ENCODE measurements at regions not wholly inside any gene's neighbourhood (a gene's known extent, or its start where the extent isn't known, plus 50 kb on each side); places are given as distances from the start of the nearest gene placed in this dataset.

DNA sequence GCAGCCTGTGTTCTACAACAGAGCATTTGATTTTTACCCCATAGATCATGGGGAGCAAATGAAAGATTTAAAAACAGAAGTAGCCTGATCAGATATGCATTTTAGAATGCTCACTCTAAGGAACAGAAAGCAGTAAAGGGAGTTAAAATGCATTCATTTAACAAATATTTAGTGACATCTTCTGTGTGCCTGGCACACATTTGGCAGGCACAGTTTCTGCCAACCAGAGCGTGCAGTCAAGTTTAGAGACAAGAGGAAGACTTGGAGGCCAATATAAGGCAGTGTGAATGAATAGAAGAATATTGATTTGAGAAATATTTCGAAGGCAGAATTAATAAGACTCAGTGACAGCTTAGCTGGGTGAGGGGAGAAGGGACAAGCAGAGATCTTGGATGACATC lies 210.1 kb downstream of the KDR start:
- no peaks in the 10 kb centered on the region for H3K9me3 Mint-ChIP-seq
- DNase-seq (ENCODE audit: low spot score in 2 of 2), result no peak
- H3K4me1 Mint-ChIP-seq, result no peaks in the 10 kb centered on the region
- ATAC-seq, result no peak
- H3K27ac Mint-ChIP-seq, result no peak overlapping the region
- no peak overlapping the region for H3K4me3 Mint-ChIP-seq
- H3K36me3 Mint-ChIP-seq, result no peaks in the 10 kb centered on the region

DNA sequence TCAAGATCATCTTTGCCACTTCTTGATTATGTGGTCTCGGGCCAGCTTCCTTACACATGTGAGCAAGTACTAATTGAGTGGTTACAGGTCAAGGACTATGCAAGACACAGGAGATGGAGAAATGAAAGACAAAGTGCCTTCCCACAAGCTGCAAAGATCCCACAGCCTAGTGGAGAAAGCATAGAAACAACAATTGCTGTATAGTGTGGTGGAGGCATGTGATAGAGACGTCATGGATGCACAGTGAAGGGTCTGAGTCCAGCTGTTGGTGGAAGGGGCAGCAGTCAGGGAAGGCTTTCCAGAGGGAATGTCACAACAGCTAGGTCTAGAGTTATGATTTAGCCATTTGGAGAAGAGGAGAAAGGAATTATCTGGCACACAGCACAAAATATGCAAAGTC lies 210.6 kb downstream of the KDR start:
- no peaks in the 10 kb centered on the region for H3K4me1 Mint-ChIP-seq

DNA sequence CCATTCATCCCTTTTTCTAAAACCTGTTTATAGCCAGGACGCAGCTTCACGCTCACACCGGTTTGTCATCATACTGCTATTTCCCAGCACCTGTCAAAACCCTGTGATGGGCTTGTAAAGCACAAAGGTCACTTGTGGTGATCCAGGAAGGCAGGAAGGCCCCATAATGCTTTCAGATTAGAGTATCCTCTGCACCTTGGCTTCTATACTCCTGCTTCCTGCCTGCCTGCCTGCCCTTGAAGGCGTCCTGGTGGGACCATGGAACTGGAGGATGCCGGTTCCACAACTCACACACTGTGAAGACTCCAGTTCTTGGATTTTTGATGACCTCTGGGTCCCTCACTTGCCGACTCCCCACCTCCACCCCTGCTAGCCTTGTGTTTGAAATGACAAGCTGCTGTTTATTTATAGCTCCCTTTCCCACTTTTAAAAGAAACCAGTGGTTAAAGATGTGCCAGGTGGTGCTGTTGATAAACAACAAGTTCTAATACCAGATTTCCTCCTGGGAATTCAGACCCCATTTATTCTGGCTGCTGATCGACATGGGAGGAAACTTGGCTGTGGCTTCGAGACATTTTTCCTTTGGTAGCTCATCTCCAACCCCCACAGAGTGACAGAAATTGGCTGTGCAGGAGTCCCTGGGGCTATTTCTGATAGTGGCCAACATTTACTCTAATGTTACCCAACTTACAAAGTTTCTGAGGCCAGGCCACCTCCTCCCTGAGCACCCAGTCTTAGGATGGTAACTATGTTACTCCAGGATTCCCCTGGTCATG lies 211.5 kb downstream of the KDR start:
- Mint-ChIP-seq H3K27ac (no peak overlapping the region), H3K4me1 (no peaks in the 10 kb centered on the region), H3K9me3 (no peaks in the 10 kb centered on the region), H3K36me3 (no peaks in the 10 kb centered on the region), H3K4me3 (no peak overlapping the region)
- DNase-seq (ENCODE audit: low spot score in 2 of 2) (no peak), ATAC-seq (no peak)

More for the DNA sequence above, 210.6 kb downstream of the KDR start:
- ATAC-seq (no peak), DNase-seq (ENCODE audit: low spot score in 2 of 2) (no peak)
- no peaks in the 10 kb centered on the region for H3K9me3 Mint-ChIP-seq
- H3K36me3 Mint-ChIP-seq, result no peaks in the 10 kb centered on the region
- no peak overlapping the region for H3K4me3 Mint-ChIP-seq
- no peak overlapping the region for H3K27ac Mint-ChIP-seq

DNA sequence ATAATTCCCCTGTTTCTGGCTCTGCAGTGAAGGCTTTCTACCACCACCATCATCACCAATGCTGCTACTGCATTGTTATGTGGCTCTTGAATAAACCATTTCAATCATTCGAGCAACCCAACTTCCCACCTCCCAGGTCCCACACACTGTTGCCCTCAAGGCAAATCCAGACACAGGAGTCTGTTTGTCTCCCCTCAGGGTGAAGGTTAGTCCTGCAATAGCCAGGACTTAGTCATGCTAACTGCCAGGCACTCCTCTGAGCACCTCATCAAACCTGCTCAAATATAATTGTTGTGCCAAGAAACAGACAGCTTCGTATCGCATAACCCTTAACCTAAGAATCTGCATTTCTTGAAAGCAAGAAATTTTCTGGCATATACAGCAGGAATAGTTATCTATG lies 213.2 kb downstream of the KDR start:
- Mint-ChIP-seq H3K4me3 (no peak overlapping the region), H3K9me3 (peaks cover 2% of the 10 kb centered on the region), H3K27ac (no peak overlapping the region), H3K36me3 (no peaks in the 10 kb centered on the region), H3K4me1 (no peaks in the 10 kb centered on the region)
- DNase-seq (ENCODE audit: low spot score in 2 of 2) (no peak), ATAC-seq (no peak)

DNA sequence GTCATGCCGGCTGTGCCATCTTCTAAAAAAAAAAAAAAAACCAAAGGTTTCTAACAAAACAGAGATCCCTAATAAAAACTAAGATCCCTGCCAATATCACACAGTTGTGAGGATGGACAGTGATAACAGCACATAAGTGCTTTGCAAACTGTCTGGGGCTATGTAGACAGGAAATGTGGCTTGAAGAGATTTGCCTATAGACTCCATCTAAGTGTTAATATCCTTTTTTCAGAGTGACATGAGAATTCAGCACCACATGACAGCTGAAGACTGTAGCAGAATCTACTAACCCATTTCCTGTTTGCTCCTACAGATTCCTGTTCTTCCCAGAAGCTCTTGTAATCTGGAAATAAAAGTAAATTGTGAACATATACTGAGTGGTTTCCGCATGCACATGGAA lies 215.4 kb downstream of the KDR start:
- DNase-seq (ENCODE audit: low spot score in 2 of 2) (no peak), ATAC-seq (no peak)
- H3K36me3 Mint-ChIP-seq, result no peaks in the 10 kb centered on the region
- no peak overlapping the region for H3K27ac Mint-ChIP-seq
- H3K4me1 Mint-ChIP-seq, result no peaks in the 10 kb centered on the region
- H3K9me3 Mint-ChIP-seq, result peaks cover 2% of the 10 kb centered on the region
- H3K4me3 Mint-ChIP-seq, result no peak overlapping the region

DNA sequence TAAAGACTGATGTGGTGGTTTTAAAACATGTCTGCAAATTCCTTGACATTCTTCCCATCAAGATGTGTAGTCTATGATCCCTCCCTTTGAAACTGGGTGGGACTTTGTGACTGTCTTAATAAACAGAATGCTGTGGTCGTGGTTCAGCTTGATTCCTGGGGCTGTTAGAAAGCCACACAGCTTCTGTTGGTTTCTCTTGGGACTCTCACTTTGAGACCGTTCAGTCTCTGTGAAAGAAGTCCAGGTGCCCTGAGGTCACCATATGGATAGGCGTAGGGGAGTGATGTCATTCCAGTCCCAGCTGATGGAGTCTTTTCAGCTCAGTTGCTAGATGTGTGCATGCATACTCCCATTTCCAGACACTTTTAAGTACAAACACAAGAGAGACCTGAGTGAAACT lies 216.6 kb downstream of the KDR start:
- no peak overlapping the region for H3K27ac Mint-ChIP-seq
- H3K4me1 Mint-ChIP-seq, result no peaks in the 10 kb centered on the region
- ATAC-seq (no peak), DNase-seq (ENCODE audit: low spot score in 2 of 2) (no peak)
- no peak overlapping the region for H3K4me3 Mint-ChIP-seq
- no peaks in the 10 kb centered on the region for H3K36me3 Mint-ChIP-seq
- peaks cover 2% of the 10 kb centered on the region for H3K9me3 Mint-ChIP-seq

DNA sequence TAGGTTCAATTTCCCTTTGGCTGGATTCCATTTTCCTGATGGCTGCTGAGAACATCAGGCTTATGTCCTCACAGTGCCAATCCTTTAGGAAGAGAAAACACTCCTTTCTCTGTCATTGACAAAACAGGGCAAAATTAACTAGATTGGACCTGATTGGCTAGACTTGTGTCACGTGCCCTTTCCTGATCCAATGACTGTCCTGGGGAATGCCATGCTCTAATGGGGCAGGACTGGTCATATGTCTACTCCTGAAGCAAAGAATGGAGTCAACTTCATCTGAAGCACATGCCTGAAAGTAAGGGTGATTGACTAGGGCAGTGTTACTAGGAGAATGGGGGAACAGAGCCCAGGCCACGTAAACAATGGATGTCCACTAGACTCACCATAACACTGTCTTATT lies 220.4 kb downstream of the KDR start:
- no peak for ATAC-seq
- no peak for DNase-seq (ENCODE audit: low spot score in 2 of 2)
- Mint-ChIP-seq H3K4me3 (no peak overlapping the region), H3K4me1 (no peaks in the 10 kb centered on the region), H3K36me3 (no peaks in the 10 kb centered on the region), H3K27ac (no peak overlapping the region), H3K9me3 (peaks cover 2% of the 10 kb centered on the region)

DNA sequence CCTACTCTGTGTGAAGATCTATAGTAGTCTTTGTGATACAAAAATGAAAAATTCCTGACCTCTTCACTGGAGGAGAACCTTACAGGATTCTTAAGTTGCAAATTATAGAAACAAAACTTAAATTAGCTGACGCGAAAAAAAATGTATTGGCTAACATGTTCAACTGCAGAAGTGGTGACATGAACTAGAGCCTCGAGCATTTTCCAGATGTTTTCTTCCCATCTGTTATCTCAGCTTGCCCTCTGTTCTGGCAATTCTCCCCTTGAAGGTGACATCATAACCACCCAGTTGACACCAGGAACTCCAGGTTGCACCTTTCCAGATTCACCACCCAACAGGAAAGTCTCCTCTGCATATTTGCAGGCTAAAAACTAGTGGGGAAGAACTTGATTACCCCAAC lies 222.4 kb downstream of the KDR start:
- no peaks in the 10 kb centered on the region for H3K4me1 Mint-ChIP-seq
- H3K27ac Mint-ChIP-seq, result no peak overlapping the region
- H3K36me3 Mint-ChIP-seq, result no peaks in the 10 kb centered on the region
- no peak overlapping the region for H3K4me3 Mint-ChIP-seq
- ATAC-seq (no peak), DNase-seq (ENCODE audit: low spot score in 2 of 2) (no peak)
- peaks cover 2% of the 10 kb centered on the region for H3K9me3 Mint-ChIP-seq

DNA sequence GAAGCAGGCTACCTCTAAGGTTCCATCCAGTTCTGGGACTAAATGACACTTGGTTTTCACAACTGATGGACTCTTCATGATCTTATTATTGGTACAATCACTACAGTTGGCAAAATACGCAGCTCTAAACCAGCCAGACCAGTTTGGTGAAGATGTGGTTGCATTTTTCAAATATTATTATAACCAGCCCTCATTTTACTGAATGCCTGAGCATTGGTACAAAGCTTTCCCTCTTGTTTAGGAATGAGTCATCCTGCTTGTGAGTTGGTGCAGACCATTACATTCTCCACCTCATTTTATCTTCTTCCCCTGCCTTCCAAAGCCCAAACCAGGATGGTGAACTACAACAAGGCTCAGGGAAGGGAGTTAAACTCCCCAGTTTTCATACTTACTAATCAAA lies 223.1 kb downstream of the KDR start:
- ATAC-seq (no peak), DNase-seq (ENCODE audit: low spot score in 2 of 2) (no peak)
- no peaks in the 10 kb centered on the region for H3K4me1 Mint-ChIP-seq
- H3K36me3 Mint-ChIP-seq, result no peaks in the 10 kb centered on the region
- H3K4me3 Mint-ChIP-seq, result no peak overlapping the region
- H3K27ac Mint-ChIP-seq, result no peak overlapping the region
- H3K9me3 Mint-ChIP-seq, result no peaks in the 10 kb centered on the region

DNA sequence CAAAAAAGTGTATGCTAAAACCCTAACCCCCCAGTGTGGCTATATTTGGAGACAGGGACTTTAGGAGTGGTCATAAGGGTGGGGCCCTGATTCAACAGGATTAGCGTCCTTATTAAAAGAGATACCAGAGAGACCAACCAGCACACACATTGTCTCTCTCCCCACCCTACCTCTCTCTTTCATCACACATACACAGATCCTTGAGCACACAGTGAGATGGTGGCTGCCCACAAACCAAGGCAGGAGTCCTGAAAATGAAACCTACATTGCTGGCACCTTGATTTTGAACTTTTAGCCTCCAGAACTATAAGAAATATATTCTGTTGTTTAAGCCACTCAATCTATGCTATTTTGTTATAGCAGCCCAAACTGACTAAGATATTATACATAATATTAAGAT lies 224.2 kb downstream of the KDR start:
- no peak for DNase-seq (ENCODE audit: low spot score in 2 of 2)
- ATAC-seq, result no peak
- Mint-ChIP-seq H3K27ac (no peak overlapping the region), H3K9me3 (no peaks in the 10 kb centered on the region), H3K4me1 (no peaks in the 10 kb centered on the region), H3K36me3 (no peaks in the 10 kb centered on the region), H3K4me3 (no peak overlapping the region)

DNA sequence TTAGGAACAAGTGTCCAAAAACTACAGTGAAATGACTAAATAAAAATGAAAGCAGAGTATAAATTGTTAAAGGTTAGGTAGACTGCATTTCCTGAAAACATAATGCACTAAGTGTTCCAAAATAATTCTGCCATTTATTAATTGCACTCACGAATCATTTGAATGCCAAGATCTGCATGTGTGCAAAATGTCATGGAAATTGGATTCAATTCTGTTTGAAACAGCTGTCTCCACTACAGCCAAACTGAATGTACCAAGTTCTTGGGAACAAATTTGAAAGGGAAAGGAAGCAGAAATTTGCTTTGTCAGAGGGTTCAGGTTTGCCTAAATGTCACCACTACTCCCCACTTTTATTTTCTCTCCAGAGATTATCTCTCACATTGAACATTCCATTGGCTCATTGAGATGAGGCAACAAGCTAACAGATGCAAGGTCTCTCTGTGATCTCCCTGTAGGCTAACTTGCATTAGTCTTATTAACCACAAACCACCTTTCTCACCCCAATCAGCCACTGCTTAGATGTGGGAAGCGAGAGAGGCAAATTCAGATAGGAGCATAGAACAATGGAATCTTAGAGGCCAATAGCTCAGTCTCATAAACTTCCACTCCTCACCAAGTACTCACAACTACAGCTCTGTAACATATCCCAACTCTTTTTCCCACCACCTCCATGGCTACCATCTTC lies 226.6 kb downstream of the KDR start:
- DNase-seq (ENCODE audit: low spot score in 2 of 2) (no peak), ATAC-seq (no peak)
- H3K4me1 Mint-ChIP-seq, result no peaks in the 10 kb centered on the region
- no peak overlapping the region for H3K4me3 Mint-ChIP-seq
- no peaks in the 10 kb centered on the region for H3K9me3 Mint-ChIP-seq
- no peaks in the 10 kb centered on the region for H3K36me3 Mint-ChIP-seq
- H3K27ac Mint-ChIP-seq, result no peak overlapping the region

DNA sequence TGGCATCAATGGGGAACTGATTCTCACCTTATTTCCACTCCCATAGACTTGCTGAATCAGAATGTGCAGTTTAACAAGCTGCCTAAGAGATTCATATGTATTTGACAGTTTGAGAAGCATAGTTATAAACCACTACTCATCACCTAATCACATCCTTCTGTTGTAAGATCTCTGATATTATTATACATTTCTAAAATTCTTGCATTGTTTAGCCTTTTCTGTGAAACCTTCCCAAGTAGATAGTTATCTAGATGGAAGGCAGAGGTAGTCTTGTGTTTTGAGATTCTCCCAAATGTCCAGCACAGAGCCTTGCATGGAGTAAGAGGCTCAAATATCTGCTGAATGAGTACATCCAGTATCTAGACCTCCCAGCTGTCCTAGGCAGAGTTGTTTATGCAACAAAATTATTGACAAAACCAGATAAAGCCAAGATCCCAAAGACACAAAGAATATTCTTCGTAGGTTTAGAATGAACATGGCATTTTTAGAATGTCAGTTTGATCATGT lies 227.3 kb downstream of the KDR start:
- DNase-seq (ENCODE audit: low spot score in 2 of 2), result no peak
- no peak overlapping the region for H3K4me3 Mint-ChIP-seq
- H3K4me1 Mint-ChIP-seq, result no peaks in the 10 kb centered on the region
- no peaks in the 10 kb centered on the region for H3K36me3 Mint-ChIP-seq
- ATAC-seq, result no peak
- no peaks in the 10 kb centered on the region for H3K9me3 Mint-ChIP-seq
- no peak overlapping the region for H3K27ac Mint-ChIP-seq

DNA sequence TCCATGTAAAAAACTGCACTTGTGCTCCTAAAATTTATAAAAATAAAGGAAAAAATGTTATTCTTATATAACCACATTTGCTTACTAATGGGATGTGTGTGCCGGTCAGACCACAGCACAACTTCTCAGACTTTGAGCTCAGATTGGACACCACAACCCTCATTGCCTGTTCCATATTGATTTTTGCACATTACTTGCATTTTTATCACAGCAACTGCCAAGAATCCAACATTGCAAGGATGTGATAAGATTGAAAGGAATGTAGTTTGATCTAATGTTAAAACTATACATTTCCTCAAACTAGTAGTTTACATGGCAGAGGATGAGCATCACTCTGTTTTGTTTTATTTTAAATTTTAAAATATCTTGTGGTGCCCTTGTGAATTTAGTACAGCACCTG lies 227.8 kb downstream of the KDR start:
- DNase-seq (ENCODE audit: low spot score in 2 of 2) (no peak), ATAC-seq (no peak)
- H3K27ac Mint-ChIP-seq, result no peak overlapping the region
- no peaks in the 10 kb centered on the region for H3K36me3 Mint-ChIP-seq
- H3K4me3 Mint-ChIP-seq, result no peak overlapping the region
- H3K4me1 Mint-ChIP-seq, result no peaks in the 10 kb centered on the region
- H3K9me3 Mint-ChIP-seq, result no peaks in the 10 kb centered on the region

DNA sequence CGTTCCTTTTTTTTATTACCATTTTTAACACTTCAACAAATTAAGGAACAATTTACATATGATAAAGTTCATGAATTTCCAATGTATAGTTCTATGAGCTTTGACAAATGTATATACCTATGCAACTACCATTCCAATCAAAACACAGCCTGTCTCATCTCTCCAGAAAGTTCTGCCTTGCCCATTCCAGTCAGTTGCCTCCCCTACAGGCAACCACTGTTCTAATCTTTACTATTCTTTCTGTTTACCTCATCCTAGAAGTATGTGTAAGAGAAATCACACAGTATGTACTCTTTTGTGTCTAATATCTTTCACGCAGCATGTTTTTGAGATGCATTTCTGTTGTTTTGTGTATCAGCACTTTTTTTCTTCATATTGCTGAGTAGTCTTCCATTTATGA lies 224.9 kb downstream of the KIT start:
- Mint-ChIP-seq H3K27ac (no peak overlapping the region), H3K36me3 (no peaks in the 10 kb centered on the region), H3K9me3 (no peaks in the 10 kb centered on the region), H3K4me1 (no peaks in the 10 kb centered on the region), H3K4me3 (no peak overlapping the region)
- no peak for DNase-seq (ENCODE audit: low spot score in 2 of 2)
- ATAC-seq, result no peak

DNA sequence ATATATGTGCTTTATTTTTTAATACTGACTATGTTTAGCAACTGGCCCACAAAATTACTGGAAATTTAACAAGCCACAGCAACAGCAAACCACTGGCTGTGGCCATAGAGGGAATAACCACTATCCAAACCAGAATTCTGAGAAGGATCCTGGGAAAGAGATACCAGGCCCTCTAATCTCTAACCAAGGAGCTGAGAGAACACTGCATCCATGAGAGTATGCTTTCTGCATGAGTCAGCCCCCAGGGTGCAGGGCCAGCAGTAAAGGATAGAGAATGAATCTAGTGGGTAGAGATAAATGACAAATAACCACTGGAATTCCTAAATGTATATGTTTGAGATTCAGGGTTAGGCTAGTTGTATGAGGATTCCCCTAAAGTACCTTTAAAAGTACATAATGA lies 221.8 kb downstream of the KIT start:
- peaks cover 4% of the 10 kb centered on the region for H3K9me3 Mint-ChIP-seq
- ATAC-seq, result no peak
- no peak for DNase-seq (ENCODE audit: low spot score in 2 of 2)
- H3K4me3 Mint-ChIP-seq, result no peak overlapping the region
- H3K4me1 Mint-ChIP-seq, result no peaks in the 10 kb centered on the region
- no peak overlapping the region for H3K27ac Mint-ChIP-seq
- no peaks in the 10 kb centered on the region for H3K36me3 Mint-ChIP-seq

DNA sequence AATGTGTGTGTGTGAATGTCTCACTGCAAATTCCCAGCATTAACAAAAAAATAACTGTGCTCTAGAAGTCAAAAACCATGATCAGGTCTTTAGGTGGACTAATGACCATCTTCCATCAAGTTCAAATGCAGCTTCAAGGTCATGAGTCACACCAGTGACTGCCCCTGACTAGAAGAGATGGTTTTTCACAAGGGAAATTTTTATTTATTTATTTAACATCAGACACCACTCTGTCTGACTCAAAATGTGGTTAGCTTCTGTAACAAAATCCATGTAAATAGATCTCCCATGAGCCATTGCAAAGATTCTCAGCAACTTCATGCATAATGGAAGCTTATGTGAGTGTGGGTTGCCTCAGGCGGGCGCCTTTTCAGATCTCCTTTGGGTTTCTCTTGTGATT lies 219.2 kb downstream of the KIT start:
- no peaks in the 10 kb centered on the region for H3K36me3 Mint-ChIP-seq
- H3K27ac Mint-ChIP-seq, result no peak overlapping the region
- H3K4me1 Mint-ChIP-seq, result no peaks in the 10 kb centered on the region
- H3K9me3 Mint-ChIP-seq, result peaks cover 4% of the 10 kb centered on the region
- H3K4me3 Mint-ChIP-seq, result no peak overlapping the region
- DNase-seq (ENCODE audit: low spot score in 2 of 2) (no peak), ATAC-seq (no peak)

All from stimulated activated effector memory CD8-positive, alpha-beta T cell treated with anti-CD3 and anti-CD28 coated beads, Interleukin-12 subunit alpha, Interleukin-12 subunit beta, amount 100 ng/mL, for 72 hours (primary cell).